HepG2 (cell line): ENCODE measurements at regions not wholly inside any gene's neighbourhood (a gene's known extent, or its start where the extent isn't known, plus 50 kb on each side); places are given as distances from the start of the nearest gene placed in this dataset.

Source experiments
- ATAC-seq: fragments of 200-7000 bp; cut with Tn5 transposase; 3 replicates; pipeline ENCODE4 v1.9.1; 2020; ENCODE audit warnings: mild to moderate bottlenecking, moderate library complexity
- BruUV-seq: library from RNA; stranded (reverse); fragments of 400-500 nt; replicated peaks from 2 replicates; lab custom pipeline; 2021; lab: Mats Ljungman, UMichigan
- CTCF ChIA-PET: fragments of 300-600 bp; formaldehyde crosslinking; extraction: SDS; loops from one replicate; lab custom pipeline; 2021; ENCODE audit warnings: low total read pairs, inconsistent platforms, low intra/inter-chr PET ratio; lab: Yijun Ruan, JAX
- POLR2A ChIA-PET: fragments of 350-600 bp; sonication (Branson Sonifier 250); formaldehyde crosslinking; loops from one replicate; lab custom pipeline; 2020; ENCODE audit warnings: antibody characterized with exemption, inconsistent platforms; lab: Yijun Ruan, JAX
- DNase-seq: peaks from one replicate; pipeline ENCODE4 v3.0.0-alpha.2; 2015; ENCODE audit warnings: low spot score
- FAIRE-seq: peaks from 3 replicates; lab custom pipeline; 2011; peaks lifted over from hg19 to GRCh38; lab: Jason Lieb, UNC
- H2AFZ ChIP-seq: one replicate; pipeline ENCODE4 v1.6.1; 2011; ENCODE audit warnings: low read length, inconsistent platforms
- H3K27ac ChIP-seq: fragments of 300-600 bp; 3 replicates; pipeline ENCODE4 v1.8.0; 2011; ENCODE audit warnings: mixed run types, mild to moderate bottlenecking, mixed read lengths, low read length, inconsistent platforms; ENCODE audit not compliant: insufficient read depth; ENCODE audit errors: extremely low read length
- H3K27me3 ChIP-seq, 2 experiments: fragments of 200-600 bp in 1 of 2; 2 replicates in 1 of 2; 3 replicates in 1 of 2; pipeline versions ENCODE4 v1.6.0 to v1.8.0; 2011; ENCODE audit warnings: low read length in 2 of 2, mild to moderate bottlenecking in 2 of 2, moderate library complexity in 2 of 2, inconsistent platforms in 1 of 2; ENCODE audit not compliant: insufficient read depth in 2 of 2, control insufficient read depth in 1 of 2
- H3K36me3 ChIP-seq, 2 experiments: fragments of 200-600 bp in 1 of 2; replicated peaks in 1 of 2; 2 replicates in 1 of 2; 3 replicates in 1 of 2; pipeline versions ENCODE4 v1.5.1 to v1.8.0; 2011; ENCODE audit warnings: low read length in 2 of 2, inconsistent platforms in 1 of 2; ENCODE audit not compliant: insufficient read depth in 2 of 2, control insufficient read depth in 1 of 2
- H3K4me1 ChIP-seq: 2 replicates; pipeline ENCODE4 v1.5.1; 2012; ENCODE audit warnings: low read length, inconsistent platforms; ENCODE audit not compliant: insufficient read depth
- H3K4me2 ChIP-seq: 2 replicates; pipeline ENCODE4 v1.6.0; 2011; ENCODE audit warnings: low read depth, low read length, inconsistent platforms
- H3K4me3 ChIP-seq, 3 experiments: fragments of 200-600 bp in 1 of 3; sonication (generic), shearing (Covaris generic) in 1 of 3; replicated peaks in 1 of 3; 2 replicates each; pipeline ENCODE4 v1.5.1; 2011 to 2016; ENCODE audit warnings: low read length in 3 of 3, inconsistent platforms in 2 of 3, low read depth in 2 of 3, mild to moderate bottlenecking in 2 of 3, control low read depth in 1 of 3, mixed read lengths in 1 of 3; ENCODE audit not compliant: insufficient read depth in 1 of 3
- H3K79me2 ChIP-seq: one replicate; pipeline ENCODE4 v1.6.1; 2011; ENCODE audit warnings: low read length, inconsistent platforms; ENCODE audit not compliant: insufficient read depth
- H3K9ac ChIP-seq: 2 replicates; pipeline ENCODE4 v1.6.0; 2011; ENCODE audit warnings: mild to moderate bottlenecking, low read depth, low read length, inconsistent platforms; ENCODE audit not compliant: insufficient read depth
- H3K9me3 ChIP-seq: 2 replicates; pipeline ENCODE4 v1.5.1; 2012; ENCODE audit warnings: mild to moderate bottlenecking, low read length
- H4K20me1 ChIP-seq: 2 replicates; pipeline ENCODE4 v1.6.0; 2011; ENCODE audit warnings: inconsistent platforms, mild to moderate bottlenecking, low read length, moderate library complexity; ENCODE audit not compliant: insufficient read depth
- ARID5B ChIP-seq: IDR thresholded peaks from 2 replicates; pipeline ENCODE4 v1.4.0; 2020; ENCODE audit warnings: mild to moderate bottlenecking, missing genetic modification reagents
- EZH2 ChIP-seq: conservative IDR thresholded peaks from 2 replicates; pipeline ENCODE4 v1.6.1; 2012; ENCODE audit warnings: mild to moderate bottlenecking, low read depth, low read length, moderate library complexity
- HNRNPK ChIP-seq: fragments of 200-400 bp; formaldehyde crosslinking; IDR thresholded peaks from 2 replicates; pipeline ENCODE4 v1.6.1; 2018; ENCODE audit warnings: low read length, low read depth, moderate library complexity, mild to moderate bottlenecking; ENCODE audit not compliant: poor library complexity, severe bottlenecking
- SRSF9 ChIP-seq: fragments of 200-400 bp; formaldehyde crosslinking; IDR thresholded peaks from 2 replicates; pipeline ENCODE4 v1.6.1; 2018; ENCODE audit warnings: borderline replicate concordance, mild to moderate bottlenecking, low read depth, low read length; ENCODE audit not compliant: insufficient read depth, poor library complexity, severe bottlenecking
- THAP8 ChIP-seq: sonication (generic); formaldehyde crosslinking; IDR thresholded peaks from 2 replicates; pipeline ENCODE4 v1.5.1; 2020; ENCODE audit warnings: missing genetic modification reagents, mild to moderate bottlenecking, borderline replicate concordance
- USF2 ChIP-seq, 2 experiments: sonication (generic) in 1 of 2; formaldehyde crosslinking in 1 of 2; IDR thresholded peaks; 2 replicates each; pipeline versions ENCODE4 v1.5.1 to v1.6.1; 2011 to 2020; ENCODE audit warnings: borderline replicate concordance in 1 of 2, low read depth in 1 of 2, low read length in 1 of 2, mild to moderate bottlenecking in 1 of 2, missing genetic modification reagents in 1 of 2, moderate library complexity in 1 of 2
- ZHX1 ChIP-seq: sonication (generic); formaldehyde crosslinking; IDR thresholded peaks from 2 replicates; pipeline ENCODE4 v1.8.1; 2022; ENCODE audit warnings: low read depth, mild to moderate bottlenecking, missing genetic modification reagents
- ZNF180 ChIP-seq: sonication (generic); formaldehyde crosslinking; IDR thresholded peaks from 2 replicates; pipeline ENCODE4 v1.4.0; 2020; ENCODE audit warnings: low read depth, missing genetic modification reagents, borderline replicate concordance
- ZNF414 ChIP-seq: sonication (generic); formaldehyde crosslinking; IDR thresholded peaks from 2 replicates; pipeline ENCODE4 v1.5.0; 2020; ENCODE audit warnings: missing genetic modification reagents
- WGBS: methylation state at CpG from one replicate; pipeline ENCODE4 v1.1.6; 2017; ENCODE audit warnings: low lambda C conversion rate; 5-methylcytosine and 5-hydroxymethylcytosine counted together
- in situ Hi-C: cut with HindIII; loops from 2 replicates; pipeline ENCODE4 v1.10.0; 2017; ENCODE audit warnings: low pct_unique_long_range_greater_than_20kb; ENCODE audit not compliant: extremely low pct_ligation_motif_present
- intact Hi-C: fragments of 100-400 bp; cut with micrococcal nuclease; formaldehyde crosslinking; loops from one replicate; pipeline ENCODE4 v1.10.0; 2022; ENCODE audit not compliant: unreplicated experiment

- TF ChIP-seq ZHX1 (CRISPR knock-in tag) (no peak), SRSF9 (no peak), HNRNPK (no peak), ZNF180 (CRISPR knock-in tag) (no peak)
Measured at GRCh38 chr10:133015321-133015720, 72.4 kb upstream of the ADGRA1 start (continued).

- no peak overlapping the region for H3K27ac ChIP-seq
- H3K4me2 ChIP-seq: no peak overlapping the region
- H3K27me3 ChIP-seq: peaks cover 3 to 30% of the 10 kb centered on the region in 2 experiments; a peak in 4 of 5 replicates
- no peaks in the 10 kb centered on the region for H3K36me3 ChIP-seq
- ATAC-seq (peak; percentile 49), FAIRE-seq (no peak), DNase-seq (no peak)
- no peaks in the 10 kb centered on the region for H3K9me3 ChIP-seq
- intact Hi-C loops (no loop called here), in situ Hi-C loops (no loop called here)
- H3K4me3 ChIP-seq: no peak overlapping the region
- no TSS peak for BruUV-seq
- H3K79me2 ChIP-seq: no peaks in the 10 kb centered on the region
- no peaks in the 10 kb centered on the region for H4K20me1 ChIP-seq
- H3K9ac ChIP-seq: no peak overlapping the region
- CTCF ChIA-PET: no interaction called here
- POLR2A ChIA-PET: no interaction called here
- no peaks in the 10 kb centered on the region for H3K4me1 ChIP-seq
- no peak overlapping the region for H2AFZ ChIP-seq
- 8% methylated on average over 5 of the region's 38 CpGs for WGBS
- TF ChIP-seq EZH2 (no peak), THAP8 (CRISPR knock-in tag) (no peak), USF2 (IDR thresholded peaks at IDR 0.05; ENCODE audit: low read depth, low read length) (no peak), USF2 (CRISPR knock-in tag; IDR thresholded peaks at IDR 0.05; ENCODE audit: borderline replicate concordance) (no peak), ARID5B (CRISPR knock-in tag) (no peak), ZNF414 (CRISPR knock-in tag) (no peak)
Measured at GRCh38 chr10:133014416-133015210, 72.2 kb upstream of the CFAP46 start.
